Transverse colon (tissue), 4 donors: ENCODE measurements at regions not wholly inside any gene's neighbourhood (a gene's known extent, or its start where the extent isn't known, plus 50 kb on each side); places are given as distances from the start of the nearest gene placed in this dataset.

ENCODE experiments used
- POLR2A ChIP-seq: fragments of 450-650 bp; IDR thresholded peaks from one replicate; pipeline ENCODE4 v1.6.1; 2016; ENCODE audit warnings: antibody characterized with exemption, mild to moderate bottlenecking, moderate library complexity
- POLR2AphosphoS5 ChIP-seq, 3 donors: sonication (generic); formaldehyde crosslinking; IDR thresholded peaks; one replicate each; pipeline ENCODE4 v1.6.1; 2016; ENCODE audit warnings: antibody characterized with exemption in 3 of 3
- TF ChIP-seq, protein P1 (sequence below), 5 experiments: fragments of 200-600 bp in 3 of 5; fragments of 450-650 bp in 2 of 5; sonication (generic) in 3 of 5; IDR thresholded peaks; 1 replicate in 2 of 5; 2 replicates in 3 of 5; pipeline ENCODE4 v1.5.1; 2016 to 2017; ENCODE audit warnings: antibody characterized with exemption in 5 of 5, inconsistent platforms in 3 of 5, mild to moderate bottlenecking in 2 of 5, moderate library complexity in 1 of 5

GRCh38 chr6:91860541-91861335, 1273.9 kb upstream of the MAP3K7 start:
- TF ChIP-seq POLR2A (no peak), POLR2AphosphoS5 (IDR thresholded peaks at IDR 0.05) (no peak)
- TF ChIP-seq, protein P1, sequence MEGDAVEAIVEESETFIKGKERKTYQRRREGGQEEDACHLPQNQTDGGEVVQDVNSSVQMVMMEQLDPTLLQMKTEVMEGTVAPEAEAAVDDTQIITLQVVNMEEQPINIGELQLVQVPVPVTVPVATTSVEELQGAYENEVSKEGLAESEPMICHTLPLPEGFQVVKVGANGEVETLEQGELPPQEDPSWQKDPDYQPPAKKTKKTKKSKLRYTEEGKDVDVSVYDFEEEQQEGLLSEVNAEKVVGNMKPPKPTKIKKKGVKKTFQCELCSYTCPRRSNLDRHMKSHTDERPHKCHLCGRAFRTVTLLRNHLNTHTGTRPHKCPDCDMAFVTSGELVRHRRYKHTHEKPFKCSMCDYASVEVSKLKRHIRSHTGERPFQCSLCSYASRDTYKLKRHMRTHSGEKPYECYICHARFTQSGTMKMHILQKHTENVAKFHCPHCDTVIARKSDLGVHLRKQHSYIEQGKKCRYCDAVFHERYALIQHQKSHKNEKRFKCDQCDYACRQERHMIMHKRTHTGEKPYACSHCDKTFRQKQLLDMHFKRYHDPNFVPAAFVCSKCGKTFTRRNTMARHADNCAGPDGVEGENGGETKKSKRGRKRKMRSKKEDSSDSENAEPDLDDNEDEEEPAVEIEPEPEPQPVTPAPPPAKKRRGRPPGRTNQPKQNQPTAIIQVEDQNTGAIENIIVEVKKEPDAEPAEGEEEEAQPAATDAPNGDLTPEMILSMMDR (IDR thresholded peaks at IDR 0.05) = no peak
